Panc1 (cell line): ENCODE measurements at regions not wholly inside any gene's neighbourhood (a gene's known extent, or its start where the extent isn't known, plus 50 kb on each side); places are given as distances from the start of the nearest gene placed in this dataset.

Experiments
- ATAC-seq: fragments of 200-7000 bp; cut with Tn5 transposase; 2 replicates; pipeline ENCODE4 v1.9.1; 2020; ENCODE audit warnings: mild to moderate bottlenecking, moderate library complexity
- BruUV-seq: library from RNA; stranded (reverse); fragments of 400-500 nt; replicated peaks from 2 replicates; lab custom pipeline; 2021; lab: Mats Ljungman, UMichigan
- CTCF ChIA-PET: fragments of 300-600 bp; sonication (Branson Sonifier 250); formaldehyde crosslinking; loops from one replicate; lab custom pipeline; 2022; ENCODE audit warnings: antibody characterized with exemption; lab: Charles Lee
- POLR2A ChIA-PET: fragments of 300-600 bp; sonication (Branson Sonifier 250); formaldehyde crosslinking; loops from one replicate; lab custom pipeline; 2022; ENCODE audit warnings: antibody characterized with exemption; lab: Charles Lee
- DNase-seq: peaks from one replicate; pipeline ENCODE4 v3.0.0-alpha.2; 2010; ENCODE audit warnings: low read depth, low spot score
- H3K27ac ChIP-seq: 2 replicates; pipeline ENCODE4 v1.5.1; 2011; ENCODE audit warnings: mild to moderate bottlenecking, low read length, inconsistent platforms
- H3K27me3 ChIP-seq: fragments of 200-500 bp; sonication (Bioruptor generic); 2 replicates; pipeline ENCODE4 v1.6.0; 2014; ENCODE audit warnings: low read length, inconsistent platforms; ENCODE audit not compliant: control insufficient read depth, insufficient read depth
- H3K36me3 ChIP-seq: fragments of 200-500 bp; sonication (Bioruptor generic); 2 replicates; pipeline ENCODE4 v1.5.1; 2014; ENCODE audit warnings: inconsistent platforms, mild to moderate bottlenecking, low read length, moderate library complexity; ENCODE audit not compliant: control insufficient read depth, insufficient read depth
- H3K4me1 ChIP-seq: 2 replicates; pipeline ENCODE4 v1.5.1; 2011; ENCODE audit warnings: inconsistent platforms, mild to moderate bottlenecking, low read length, moderate library complexity; ENCODE audit not compliant: control insufficient read depth, insufficient read depth
- H3K4me3 ChIP-seq, 2 experiments: 2 replicates each; pipeline ENCODE4 v1.5.1; 2011 to 2012; ENCODE audit warnings: low read depth in 2 of 2, low read length in 2 of 2, mild to moderate bottlenecking in 2 of 2, inconsistent platforms in 1 of 2, moderate library complexity in 1 of 2
- H3K9me3 ChIP-seq: fragments of 200-500 bp; sonication (Bioruptor generic); 2 replicates; pipeline ENCODE4 v1.5.1; 2014; ENCODE audit warnings: low read depth, mild to moderate bottlenecking, inconsistent platforms, low read length, moderate library complexity; ENCODE audit not compliant: control insufficient read depth, insufficient read depth
- POLR2AphosphoS5 ChIP-seq: IDR thresholded peaks from 2 replicates; pipeline ENCODE4 v1.6.1; 2012; ENCODE audit warnings: mild to moderate bottlenecking, low read depth, low read length, moderate library complexity
- SIN3A ChIP-seq: IDR thresholded peaks from 2 replicates; pipeline ENCODE4 v1.6.1; 2012; ENCODE audit warnings: low read depth, mild to moderate bottlenecking, low read length, moderate library complexity, borderline replicate concordance; ENCODE audit not compliant: insufficient read depth
- TCF7L2 ChIP-seq: IDR thresholded peaks from 2 replicates; pipeline ENCODE4 v1.6.1; 2011; ENCODE audit warnings: mild to moderate bottlenecking, low read depth, low read length, inconsistent platforms
- in situ Hi-C: cut with HindIII; loops from 2 replicates; pipeline ENCODE4 v1.10.0; 2016; ENCODE audit warnings: low sequenced_read_pairs, low pct_unique_long_range_greater_than_20kb
- intact Hi-C: fragments of 100-400 bp; cut with micrococcal nuclease; formaldehyde crosslinking; loops from one replicate; pipeline ENCODE4 v1.10.0; 2022; ENCODE audit not compliant: unreplicated experiment
- TF ChIP-seq, protein P1 (sequence below), 2 experiments: IDR thresholded peaks; 2 replicates each; pipeline ENCODE4 v1.6.1; 2011 to 2012; ENCODE audit warnings: low read depth in 2 of 2, control low read depth in 1 of 2, low read length in 1 of 2, mild to moderate bottlenecking in 1 of 2, moderate library complexity in 1 of 2; ENCODE audit not compliant: insufficient read depth in 1 of 2
- TF ChIP-seq, protein P2 (sequence below): fragments of 450-650 bp; IDR thresholded peaks from 2 replicates; pipeline ENCODE4 v1.5.1; 2017; ENCODE audit warnings: mild to moderate bottlenecking

DNA sequence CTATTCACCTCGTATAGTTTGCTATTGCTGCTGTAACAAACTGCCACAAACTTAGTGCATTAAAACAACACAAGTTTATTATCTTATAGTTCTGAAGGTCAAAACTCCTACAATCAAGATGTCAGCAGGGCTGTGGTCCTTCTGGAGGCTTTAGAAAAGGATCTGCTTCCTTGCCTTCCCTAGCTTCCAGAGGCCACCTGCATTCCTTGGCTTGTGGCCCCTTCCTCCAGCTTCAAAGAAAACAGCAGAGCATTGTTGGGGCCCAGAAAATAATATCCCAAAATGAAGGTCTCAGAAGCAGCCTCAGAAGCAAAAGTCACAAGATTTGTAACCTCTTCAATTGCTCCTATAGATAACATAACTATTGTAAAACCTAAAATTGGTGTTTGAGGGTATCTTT lies 100.6 kb downstream of the HNRNPLL start:
- ChIA-PET POLR2A (no interaction called here), CTCF (no interaction called here)
- Histone ChIP-seq H3K36me3 (no peaks in the 10 kb centered on the region), H3K4me1 (no peaks in the 10 kb centered on the region), H3K27ac (no peak overlapping the region), H3K9me3 (no peaks in the 10 kb centered on the region), H3K27me3 (no peaks in the 10 kb centered on the region), H3K4me3 (no peak overlapping the region)
- TF ChIP-seq TCF7L2 = no peak
- TF ChIP-seq SIN3A = no peak
- TF ChIP-seq, protein P1, sequence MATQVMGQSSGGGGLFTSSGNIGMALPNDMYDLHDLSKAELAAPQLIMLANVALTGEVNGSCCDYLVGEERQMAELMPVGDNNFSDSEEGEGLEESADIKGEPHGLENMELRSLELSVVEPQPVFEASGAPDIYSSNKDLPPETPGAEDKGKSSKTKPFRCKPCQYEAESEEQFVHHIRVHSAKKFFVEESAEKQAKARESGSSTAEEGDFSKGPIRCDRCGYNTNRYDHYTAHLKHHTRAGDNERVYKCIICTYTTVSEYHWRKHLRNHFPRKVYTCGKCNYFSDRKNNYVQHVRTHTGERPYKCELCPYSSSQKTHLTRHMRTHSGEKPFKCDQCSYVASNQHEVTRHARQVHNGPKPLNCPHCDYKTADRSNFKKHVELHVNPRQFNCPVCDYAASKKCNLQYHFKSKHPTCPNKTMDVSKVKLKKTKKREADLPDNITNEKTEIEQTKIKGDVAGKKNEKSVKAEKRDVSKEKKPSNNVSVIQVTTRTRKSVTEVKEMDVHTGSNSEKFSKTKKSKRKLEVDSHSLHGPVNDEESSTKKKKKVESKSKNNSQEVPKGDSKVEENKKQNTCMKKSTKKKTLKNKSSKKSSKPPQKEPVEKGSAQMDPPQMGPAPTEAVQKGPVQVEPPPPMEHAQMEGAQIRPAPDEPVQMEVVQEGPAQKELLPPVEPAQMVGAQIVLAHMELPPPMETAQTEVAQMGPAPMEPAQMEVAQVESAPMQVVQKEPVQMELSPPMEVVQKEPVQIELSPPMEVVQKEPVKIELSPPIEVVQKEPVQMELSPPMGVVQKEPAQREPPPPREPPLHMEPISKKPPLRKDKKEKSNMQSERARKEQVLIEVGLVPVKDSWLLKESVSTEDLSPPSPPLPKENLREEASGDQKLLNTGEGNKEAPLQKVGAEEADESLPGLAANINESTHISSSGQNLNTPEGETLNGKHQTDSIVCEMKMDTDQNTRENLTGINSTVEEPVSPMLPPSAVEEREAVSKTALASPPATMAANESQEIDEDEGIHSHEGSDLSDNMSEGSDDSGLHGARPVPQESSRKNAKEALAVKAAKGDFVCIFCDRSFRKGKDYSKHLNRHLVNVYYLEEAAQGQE (IDR thresholded peaks at IDR 0.05; ENCODE audit: insufficient read depth in 1 of 2, low read depth in 2 of 2, low read length in 1 of 2) = no peak
- TF ChIP-seq, protein P2, sequence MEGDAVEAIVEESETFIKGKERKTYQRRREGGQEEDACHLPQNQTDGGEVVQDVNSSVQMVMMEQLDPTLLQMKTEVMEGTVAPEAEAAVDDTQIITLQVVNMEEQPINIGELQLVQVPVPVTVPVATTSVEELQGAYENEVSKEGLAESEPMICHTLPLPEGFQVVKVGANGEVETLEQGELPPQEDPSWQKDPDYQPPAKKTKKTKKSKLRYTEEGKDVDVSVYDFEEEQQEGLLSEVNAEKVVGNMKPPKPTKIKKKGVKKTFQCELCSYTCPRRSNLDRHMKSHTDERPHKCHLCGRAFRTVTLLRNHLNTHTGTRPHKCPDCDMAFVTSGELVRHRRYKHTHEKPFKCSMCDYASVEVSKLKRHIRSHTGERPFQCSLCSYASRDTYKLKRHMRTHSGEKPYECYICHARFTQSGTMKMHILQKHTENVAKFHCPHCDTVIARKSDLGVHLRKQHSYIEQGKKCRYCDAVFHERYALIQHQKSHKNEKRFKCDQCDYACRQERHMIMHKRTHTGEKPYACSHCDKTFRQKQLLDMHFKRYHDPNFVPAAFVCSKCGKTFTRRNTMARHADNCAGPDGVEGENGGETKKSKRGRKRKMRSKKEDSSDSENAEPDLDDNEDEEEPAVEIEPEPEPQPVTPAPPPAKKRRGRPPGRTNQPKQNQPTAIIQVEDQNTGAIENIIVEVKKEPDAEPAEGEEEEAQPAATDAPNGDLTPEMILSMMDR = no peak
- no peak for TF ChIP-seq POLR2AphosphoS5
- intact Hi-C loops = no loop called here
- DNase-seq = no peak
- no peak for ATAC-seq
- in situ Hi-C loops = no loop called here
- BruUV-seq = no TSS peak

DNA sequence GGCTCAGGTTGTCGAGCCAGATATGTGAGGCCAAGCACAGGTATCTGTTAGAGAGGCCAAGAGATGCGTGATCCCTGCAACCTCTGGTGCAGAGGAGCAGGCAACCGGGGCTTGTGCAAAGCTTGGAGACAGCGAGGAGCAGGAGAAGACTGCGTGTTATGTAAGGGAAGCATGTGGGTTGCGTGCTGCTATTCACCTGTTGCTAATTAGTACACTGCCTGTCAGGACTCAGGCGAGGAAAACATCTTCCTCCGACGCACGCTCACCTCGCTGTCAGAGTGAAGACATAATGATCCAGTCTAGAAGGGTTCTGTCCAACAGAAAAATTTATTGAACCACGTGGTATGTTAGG lies 102.5 kb downstream of the HNRNPLL start:
- no TSS peak for BruUV-seq
- no peaks in the 10 kb centered on the region for H3K27me3 ChIP-seq
- DNase-seq = no peak
- no peak overlapping the region for H3K4me3 ChIP-seq
- ChIA-PET CTCF (no interaction called here), POLR2A (interaction anchor here (0.5 kb wide), 1 partner anchor 284 kb away, joined by 4 read pairs; no protein-coding TSS in a partner anchor)
- no peaks in the 10 kb centered on the region for H3K9me3 ChIP-seq
- H3K36me3 ChIP-seq = no peaks in the 10 kb centered on the region
- intact Hi-C loops (no loop called here), in situ Hi-C loops (no loop called here)
- TF ChIP-seq, protein P1 (IDR thresholded peaks at IDR 0.05; ENCODE audit: insufficient read depth in 1 of 2, low read depth in 2 of 2, low read length in 1 of 2) = no peak
- TF ChIP-seq, protein P2 = no peak
- TF ChIP-seq SIN3A (no peak), POLR2AphosphoS5 (no peak), TCF7L2 (no peak)
- no peaks in the 10 kb centered on the region for H3K4me1 ChIP-seq
- ATAC-seq = no peak
- H3K27ac ChIP-seq = no peak overlapping the region
